ENCODE measurements at regions not wholly inside any gene's neighbourhood (a gene's known extent, or its start where the extent isn't known, plus 50 kb on each side); places are given as distances from the start of the nearest gene placed in this dataset.

DNA sequence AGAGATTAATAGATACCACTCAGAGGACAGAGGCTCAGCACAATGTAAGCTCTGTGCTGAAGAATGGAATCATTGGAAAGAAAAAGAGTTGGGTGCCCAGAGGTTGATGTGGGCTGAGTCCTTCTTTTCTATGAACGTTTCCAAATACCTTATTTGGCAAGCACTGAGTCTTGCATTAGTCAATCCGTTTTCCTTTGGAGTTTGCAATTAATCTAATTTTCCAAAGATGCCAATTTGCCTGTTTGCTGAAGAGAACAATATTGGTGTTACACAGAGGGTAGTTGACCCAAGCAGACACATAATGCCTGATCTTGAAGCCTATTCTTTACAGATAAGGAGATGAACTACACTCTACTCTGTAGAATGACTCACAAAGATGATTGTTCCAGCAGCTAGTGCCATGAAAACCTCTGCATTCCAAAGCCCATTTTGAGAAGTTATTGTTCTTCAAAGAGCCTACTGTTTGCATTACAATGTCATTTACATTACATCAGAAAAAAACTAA, 55.4 kb upstream of the MET start (continued):
- TF ChIP-seq CHD7 (IDR thresholded peaks at IDR 0.05; ENCODE audit: insufficient replicate concordance, low read length): peak; percentile 21
- no peak for TF ChIP-seq CREB1 (IDR thresholded peaks at IDR 0.05)
- peak; percentile 85; the same call in 1 of the 2 replicates for TF ChIP-seq POU5F1 (IDR thresholded peaks at IDR 0.05; ENCODE audit: low read depth, low read length)
- TF ChIP-seq JUND (IDR thresholded peaks at IDR 0.05; ENCODE audit: low read length): peak; percentile 81
- TF ChIP-seq ZNF274 (IDR thresholded peaks at IDR 0.05; ENCODE audit: borderline replicate concordance, extremely low read depth, low read length): no peak
- TF ChIP-seq NANOG (IDR thresholded peaks at IDR 0.05; ENCODE audit: insufficient read depth, low read depth, low read length, poor library complexity, severe bottlenecking): peak; percentile 45
- no peak for TF ChIP-seq POLR2A (IDR thresholded peaks at IDR 0.05; ENCODE audit: control extremely low read depth in 1 of 2, low read depth in 2 of 2, low read length in 2 of 2)
- TF ChIP-seq SIRT6 (IDR thresholded peaks at IDR 0.05; ENCODE audit: low read length): no peak

Measured in H1 (cell line).